ENCODE measurements at regions not wholly inside any gene's neighbourhood (a gene's known extent, or its start where the extent isn't known, plus 50 kb on each side); places are given as distances from the start of the nearest gene placed in this dataset.

DNA sequence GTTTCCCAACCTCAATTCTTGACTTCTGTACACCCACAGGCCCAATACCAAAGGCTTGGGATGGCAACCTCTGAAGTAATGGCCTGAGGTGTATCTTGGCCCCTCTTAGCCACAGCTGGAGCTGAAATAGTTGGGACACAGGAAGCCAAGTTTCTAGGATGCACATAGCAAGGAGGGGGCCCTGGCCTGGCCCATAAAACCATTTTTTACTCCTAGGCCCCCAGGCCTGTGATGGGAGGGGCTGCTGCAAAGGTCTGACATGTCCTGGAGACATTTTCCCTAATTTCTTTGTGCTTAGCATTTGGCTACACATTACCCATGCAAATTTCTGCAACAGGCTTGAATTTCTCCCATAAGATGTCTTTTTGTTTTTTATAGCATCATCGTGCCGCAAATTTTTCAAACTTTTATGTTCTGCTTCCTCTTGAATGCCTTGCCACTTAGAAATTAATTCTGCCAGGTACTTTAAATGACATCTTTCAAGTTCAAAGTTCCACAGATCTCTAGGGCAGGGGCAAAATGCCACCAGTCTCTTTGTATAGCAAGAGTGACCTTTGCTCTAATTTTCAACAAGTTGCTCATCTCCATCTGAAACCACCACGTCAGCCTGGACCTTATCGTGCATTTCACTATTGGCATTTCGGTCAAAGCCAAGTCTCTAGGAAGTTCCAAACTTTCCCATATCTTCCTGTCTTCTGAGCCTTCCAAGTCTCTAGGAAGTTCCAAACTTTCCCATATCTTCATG lies 490.8 kb downstream of the IPMK start:
- DNase-seq, result no peak

GRCh38 chr10:57775250-57775649 lies 492.4 kb downstream of the IPMK start:
- DNase-seq, result no peak

DNA sequence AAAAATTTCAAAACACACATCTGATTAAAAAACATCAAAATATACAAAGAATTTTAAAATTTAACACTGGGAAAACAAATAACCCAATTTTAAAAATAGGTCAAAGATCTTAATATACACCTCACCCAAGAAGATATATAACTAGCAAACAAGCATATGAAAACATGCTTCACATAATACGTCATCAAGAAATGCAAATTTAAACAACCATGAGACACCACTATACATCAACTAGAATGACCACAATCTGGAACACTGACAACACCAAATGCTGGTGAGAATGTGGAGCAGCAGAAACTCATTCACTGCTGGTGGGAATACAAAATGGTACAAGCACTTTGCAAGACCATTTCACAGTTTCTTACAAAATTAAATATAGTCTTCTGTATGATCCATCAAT lies 498.4 kb downstream of the IPMK start:
- DNase-seq, result no peak

DNA sequence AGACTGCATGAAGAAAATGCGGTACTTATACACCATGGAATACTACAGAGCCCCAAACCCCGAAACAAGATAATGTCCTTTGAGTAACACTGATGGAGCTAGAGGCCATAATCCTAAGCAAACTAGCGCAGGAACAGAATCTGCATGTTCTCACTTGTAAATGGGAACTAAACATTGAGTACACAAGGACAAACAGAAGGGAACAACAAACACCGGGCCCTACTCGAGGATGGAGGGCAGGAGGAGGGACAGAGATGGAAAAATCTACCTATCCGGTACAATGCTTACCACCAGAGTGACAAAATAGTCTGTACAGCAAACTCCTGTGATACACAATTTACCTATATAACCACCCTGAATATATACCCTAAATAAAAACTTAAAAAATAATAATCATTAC lies 507.9 kb downstream of the IPMK start:
- DNase-seq, result no peak

GRCh38 chr10:57754803-57755202 lies 512.9 kb downstream of the IPMK start:
- DNase-seq, result no peak

GRCh38 chr10:57743711-57744110 lies 524.0 kb downstream of the IPMK start:
- no peak for DNase-seq

GRCh38 chr10:57741751-57742150 lies 525.9 kb downstream of the IPMK start:
- no peak for DNase-seq

DNA sequence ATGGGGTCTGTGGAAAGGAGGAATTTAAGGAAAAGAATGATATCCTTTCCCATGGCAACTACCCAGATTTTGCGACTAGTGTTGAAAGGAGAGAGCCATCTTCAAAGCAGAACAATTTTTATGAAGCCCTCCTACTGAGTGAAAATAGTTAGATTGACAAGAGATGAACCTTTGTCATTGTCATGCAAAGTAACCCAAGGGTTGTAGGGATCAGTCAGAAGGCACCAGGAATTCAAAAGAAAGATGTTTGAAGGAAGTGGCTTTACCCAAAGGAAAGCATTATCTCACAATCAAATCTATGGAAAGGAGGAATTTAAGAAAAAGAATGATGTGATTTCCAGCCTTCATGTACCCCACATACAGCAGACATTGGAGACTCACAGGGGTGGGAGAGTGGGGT lies 544.4 kb downstream of the IPMK start:
- DNase-seq, result no peak

DNA sequence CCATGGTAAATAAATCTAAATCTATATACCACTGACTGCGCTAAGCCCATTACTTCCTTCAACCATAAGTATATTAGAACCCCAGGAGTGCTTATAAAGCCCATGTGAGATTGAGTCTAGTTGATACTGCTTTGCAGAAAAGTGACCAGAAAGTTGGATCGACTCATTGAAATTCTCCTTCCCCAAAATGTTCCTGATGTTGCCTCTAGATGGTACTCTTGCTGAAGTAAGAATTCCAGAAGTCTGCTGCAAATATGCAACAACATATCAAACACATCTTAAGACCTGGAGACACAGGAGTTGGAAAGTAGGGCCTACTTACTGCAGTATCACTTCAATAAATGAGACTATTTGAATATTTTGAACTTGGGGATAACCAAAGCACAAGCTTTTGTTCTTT lies 550.8 kb downstream of the IPMK start:
- DNase-seq, result no peak

DNA sequence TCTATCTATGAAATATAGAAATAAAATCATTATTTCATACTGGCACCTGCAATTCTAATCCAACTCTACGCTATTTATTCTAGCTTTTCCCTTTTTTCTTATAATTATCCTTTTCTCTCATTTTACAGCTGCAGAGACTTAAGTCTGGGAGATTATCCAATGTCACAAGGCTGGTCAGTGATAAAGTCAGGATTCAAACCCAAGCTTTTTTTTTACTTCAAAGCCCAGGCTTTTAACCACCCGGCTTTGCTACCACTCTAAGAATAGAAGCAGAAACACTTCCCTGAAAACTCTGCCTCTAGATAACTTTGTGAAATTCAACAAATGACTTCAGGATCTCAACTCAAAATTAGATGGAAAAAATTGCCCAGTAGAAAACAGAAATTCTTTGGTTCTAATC lies 552.5 kb downstream of the IPMK start:
- no peak for DNase-seq

DNA sequence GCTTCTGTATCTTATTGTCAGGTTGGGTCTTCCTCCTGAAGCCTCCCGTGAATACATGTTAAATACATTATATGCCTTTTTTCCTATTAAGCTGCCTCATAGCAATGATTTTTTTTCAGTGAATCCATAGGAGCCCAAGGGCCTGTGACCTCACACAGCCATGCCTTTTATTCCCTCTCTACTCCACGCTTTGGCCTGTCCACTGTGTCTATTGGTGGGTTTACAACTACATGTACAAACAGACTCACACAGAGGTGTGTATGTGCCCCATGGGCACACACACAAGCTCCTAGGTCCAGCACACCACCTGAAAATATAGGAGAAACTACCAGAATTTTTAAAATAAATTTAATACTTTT lies 560.4 kb downstream of the IPMK start:
- no peak for DNase-seq

DNA sequence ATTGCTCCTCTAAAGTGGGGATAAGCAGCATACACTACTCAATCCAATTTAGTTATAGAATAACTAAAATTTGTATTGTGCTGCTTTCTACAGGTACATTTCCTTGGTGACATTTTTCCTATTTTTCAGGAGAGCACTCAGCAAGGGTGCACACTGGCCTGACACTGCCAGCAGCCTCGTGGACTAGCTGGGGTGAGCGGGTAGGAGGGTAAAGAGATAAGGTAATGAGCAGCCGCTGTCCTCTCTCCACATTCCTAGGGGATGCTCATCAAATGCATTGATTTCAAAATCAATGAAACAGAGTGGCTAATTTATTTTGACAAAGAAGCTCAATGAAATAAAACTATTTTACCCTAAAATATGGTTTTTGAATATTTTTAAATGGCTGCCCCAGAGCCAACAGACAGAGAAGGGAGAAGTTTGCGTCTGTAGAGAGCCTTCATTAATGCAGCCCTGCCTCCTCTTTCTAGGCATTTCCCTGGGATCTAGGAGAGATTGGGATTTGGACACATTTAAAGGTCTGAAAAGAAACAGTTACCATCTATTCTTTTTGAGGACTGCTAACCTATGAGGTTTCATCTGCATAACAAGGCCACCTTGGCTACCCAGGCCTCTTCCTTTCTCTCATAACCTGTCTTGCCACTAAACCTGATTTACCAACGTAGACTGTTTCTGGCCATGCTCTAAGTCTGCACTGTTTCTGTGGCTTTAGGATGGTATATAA lies 561.0 kb downstream of the IPMK start:
- no peak for DNase-seq

GRCh38 chr10:57706016-57706415 lies 561.7 kb downstream of the IPMK start:
- DNase-seq, result no peak

DNA sequence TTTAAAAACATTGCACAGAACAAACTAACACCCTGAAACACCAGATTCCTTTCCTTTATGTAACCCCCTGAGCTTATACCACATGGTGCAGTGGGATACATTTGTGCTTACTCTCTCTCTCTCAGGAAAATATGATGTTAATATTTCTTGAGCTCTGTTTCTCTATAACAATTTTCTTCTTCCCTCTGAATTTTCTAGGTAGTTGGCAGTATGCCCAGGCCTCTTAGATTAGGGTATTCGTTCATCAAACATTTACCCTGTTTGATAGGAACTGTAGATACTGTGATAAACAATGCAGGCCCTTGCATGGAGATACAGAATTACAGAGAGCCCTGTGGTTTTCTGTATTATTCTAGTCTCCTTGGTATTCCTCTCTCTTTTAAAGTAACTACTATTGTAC lies 567.8 kb downstream of the IPMK start:
- DNase-seq, result no peak

DNA sequence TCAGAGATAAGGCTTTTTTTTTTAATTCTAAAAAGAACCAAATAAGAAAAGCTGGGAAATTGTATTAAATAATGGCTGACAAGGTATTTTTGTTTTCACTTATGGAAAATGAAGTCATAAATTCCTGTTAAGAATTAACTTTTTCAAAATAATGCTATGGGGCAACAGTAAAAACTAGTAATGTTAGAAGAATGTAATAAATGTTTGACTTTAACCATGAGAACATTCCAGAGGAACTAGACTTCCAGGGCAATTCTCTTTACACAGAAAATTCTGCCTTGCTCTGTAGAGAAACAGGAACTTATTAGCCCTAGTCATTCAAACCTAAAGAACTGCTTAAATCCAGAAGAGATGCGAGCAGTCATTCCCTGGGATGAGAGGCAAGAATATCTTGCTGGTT lies 571.1 kb downstream of the IPMK start:
- DNase-seq, result no peak

- no peak for DNase-seq
These were observed 572.6 kb downstream of the IPMK start for GRCh38 chr10:57694956-57695608.

DNA sequence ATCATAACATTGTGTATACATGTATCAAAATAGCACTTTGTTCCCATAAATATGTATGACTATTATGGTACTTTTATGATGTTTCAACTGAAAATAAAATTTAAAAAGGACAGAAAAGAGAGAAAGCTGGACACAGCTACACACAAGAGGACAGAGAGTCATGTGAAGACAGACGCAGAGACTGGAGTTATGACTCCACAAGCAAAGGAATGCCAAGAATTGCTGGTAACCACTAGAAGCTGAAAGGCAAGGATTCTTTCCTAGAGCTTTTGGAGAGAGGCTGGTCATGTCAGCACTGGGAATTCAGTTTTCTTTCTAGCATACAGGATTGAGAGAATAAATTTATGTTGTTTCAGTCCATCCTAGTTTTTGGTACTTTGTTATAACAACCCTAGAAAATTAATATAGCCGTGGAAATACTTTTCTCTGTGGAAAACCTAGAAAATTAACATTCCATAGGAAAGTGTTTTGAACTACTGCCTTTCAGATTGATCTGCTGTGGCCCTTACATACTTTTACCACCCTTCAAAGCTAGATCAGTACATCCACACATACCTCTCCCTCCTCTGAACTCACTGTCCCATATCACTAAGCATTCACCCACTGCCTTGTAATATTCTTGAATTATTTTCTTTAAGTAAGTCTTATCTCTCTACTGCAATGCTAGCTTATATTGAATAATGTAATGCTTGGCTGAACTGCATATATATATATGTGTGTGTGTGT lies 575.3 kb downstream of the IPMK start:
- DNase-seq, result no peak

DNA sequence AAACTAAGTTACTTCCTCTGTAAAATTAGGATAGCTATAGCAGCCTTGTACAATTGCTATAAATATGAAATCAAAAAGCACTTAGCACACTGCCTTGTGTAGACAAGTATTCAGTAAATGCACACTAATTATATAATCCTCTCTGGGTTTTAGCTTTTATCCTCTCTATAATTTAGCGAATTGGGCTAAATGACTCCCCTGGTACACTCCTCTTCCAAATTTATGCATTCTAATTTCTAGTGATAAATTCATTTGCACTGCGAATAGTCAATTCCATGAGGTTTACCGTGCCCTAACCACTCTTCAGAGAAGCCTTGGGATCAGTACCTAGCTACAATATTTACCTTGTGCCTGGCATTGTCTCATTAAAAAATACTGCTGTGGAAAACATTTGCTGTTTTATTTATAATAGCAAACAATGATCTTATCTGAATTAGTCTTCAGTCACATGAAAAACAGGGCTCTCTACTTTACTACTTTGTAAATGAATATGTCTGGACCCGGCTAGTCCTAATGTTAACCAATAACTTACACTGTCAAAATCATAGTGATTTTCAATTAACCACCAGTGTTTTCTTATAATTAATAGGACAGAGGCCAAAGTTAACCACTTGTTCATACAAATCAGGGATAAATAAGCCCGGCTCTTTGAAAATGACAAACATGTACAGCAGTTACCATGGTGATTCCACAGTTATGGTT lies 577.9 kb downstream of the IPMK start:
- no peak for DNase-seq

GRCh38 chr10:57679916-57680315 lies 587.8 kb downstream of the IPMK start:
- no peak for DNase-seq

DNA sequence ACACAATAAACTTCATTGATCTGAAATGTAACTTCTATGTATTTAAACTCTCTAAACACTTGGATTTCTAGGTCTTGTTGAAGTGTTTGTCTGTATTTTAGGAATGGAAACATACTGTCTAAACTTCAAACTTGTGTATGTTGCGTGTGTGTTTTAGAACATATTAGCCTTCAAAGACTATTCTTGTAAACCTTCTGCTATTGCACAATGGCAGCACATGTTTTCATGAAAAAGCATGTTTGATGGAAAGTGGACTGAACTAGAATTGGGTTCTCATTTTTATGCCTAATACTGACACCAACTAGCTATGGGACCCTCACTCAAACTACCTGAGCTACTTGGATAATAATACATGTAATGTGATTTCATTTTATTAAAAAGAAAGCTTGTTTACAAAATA lies 592.6 kb downstream of the IPMK start:
- no peak for DNase-seq

DNA sequence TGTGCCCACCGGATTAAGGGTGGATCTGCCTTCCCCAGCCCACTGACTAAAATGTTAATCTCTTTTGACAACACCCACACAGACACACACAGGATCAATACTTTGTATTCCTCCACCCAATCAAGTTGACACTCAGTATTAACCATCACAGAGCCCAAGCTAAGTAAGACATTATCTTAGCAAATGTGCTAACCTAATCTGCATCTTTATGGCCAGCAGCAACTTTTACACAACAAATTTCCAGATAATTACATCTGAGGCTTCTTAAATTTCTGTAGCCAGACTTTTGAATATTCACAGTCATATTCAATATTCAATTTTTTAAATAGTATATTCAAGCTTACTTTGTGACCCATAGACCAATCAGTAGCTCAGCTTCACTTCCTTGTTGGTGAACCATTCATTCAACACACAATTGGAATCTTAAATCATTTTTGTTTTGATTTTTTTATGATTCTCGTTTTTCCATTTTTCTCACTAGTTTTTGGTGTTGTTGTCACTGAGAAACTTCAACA lies 594.2 kb downstream of the IPMK start:
- DNase-seq, result no peak

- DNase-seq, result no peak
These were observed 602.9 kb downstream of the IPMK start for GRCh38 chr10:57664815-57665214.

DNA sequence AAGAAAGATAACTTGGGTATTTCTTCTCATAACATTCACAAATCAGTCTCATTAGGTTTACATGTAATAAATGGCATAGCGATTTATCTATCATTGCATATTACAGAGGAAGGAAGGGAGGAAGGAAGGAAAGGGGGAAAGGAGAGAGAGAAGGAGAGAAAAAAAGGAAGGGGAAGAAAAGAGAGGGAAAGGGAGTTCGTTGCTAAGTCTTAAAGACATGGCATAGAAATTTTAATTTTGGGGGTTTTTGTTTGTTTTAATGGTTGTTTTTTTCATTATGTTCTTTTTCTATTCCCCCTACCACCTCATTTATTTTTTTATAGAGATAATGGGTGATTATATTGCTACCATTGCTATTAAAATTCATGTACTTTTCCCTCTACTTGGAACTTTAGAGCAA lies 604.3 kb downstream of the IPMK start:
- DNase-seq, result no peak

All from activated CD4-positive, alpha-beta T cell treated with anti-CD3 and anti-CD28 coated beads, Interleukin-2, amount 50 U/mL, for 48 hours (primary cell).